CD4-positive, CD25-positive, alpha-beta regulatory T cell (primary cell): ENCODE measurements at regions not wholly inside any gene's neighbourhood (a gene's known extent, or its start where the extent isn't known, plus 50 kb on each side); places are given as distances from the start of the nearest gene placed in this dataset.

Experiments used
- ATAC-seq, 2 donors: fragments of 150-1000 bp; cut with Tn5 transposase; one replicate each; pipeline ENCODE4 v1.10.0; 2021; ENCODE audit warnings: low read depth in 2 of 2, moderate number of reproducible peaks in 2 of 2, moderate library complexity in 1 of 2
- DNase-seq, 3 donors: peaks; one replicate each; pipeline versions ENCODE4 v3.0.0 to v3.0.0-alpha.2; 2012 to 2022; ENCODE audit warnings: mixed read lengths in 1 of 3
- H3K27ac ChIP-seq: one replicate; pipeline ENCODE4 v1.7.0; 2013; ENCODE audit warnings: mild to moderate bottlenecking, low read length; ENCODE audit not compliant: insufficient read depth, poor library complexity, severe bottlenecking
- H3K27me3 ChIP-seq: one replicate; pipeline ENCODE4 v1.7.0; 2013; ENCODE audit warnings: low read length; ENCODE audit not compliant: control insufficient read depth, insufficient read depth
- H3K36me3 ChIP-seq: one replicate; pipeline ENCODE4 v1.7.0; 2013; ENCODE audit warnings: mild to moderate bottlenecking, low read length, moderate library complexity; ENCODE audit not compliant: control insufficient read depth, insufficient read depth
- H3K4me1 ChIP-seq: 2 replicates; pipeline ENCODE4 v1.7.0; 2013; ENCODE audit warnings: mild to moderate bottlenecking, low read length; ENCODE audit not compliant: insufficient read depth, control insufficient read depth, poor library complexity, severe bottlenecking
- H3K4me3 ChIP-seq: one replicate; pipeline ENCODE4 v1.7.0; 2013; ENCODE audit warnings: low read depth, mild to moderate bottlenecking, low read length, moderate library complexity
- H3K9me3 ChIP-seq, 2 experiments: 1 replicate in 1 of 2; 2 replicates in 1 of 2; pipeline ENCODE4 v1.7.0; 2013; ENCODE audit warnings: low read length in 2 of 2, mild to moderate bottlenecking in 1 of 2, moderate library complexity in 1 of 2; ENCODE audit not compliant: control insufficient read depth in 2 of 2
- H3K27ac Mint-ChIP-seq, 3 donors: one replicate each; pipeline ENCODE4 v1.8.0; 2020 to 2022; ENCODE audit warnings: mild to moderate bottlenecking in 3 of 3, mixed read lengths in 3 of 3, moderate library complexity in 2 of 3
- H3K27me3 Mint-ChIP-seq: one replicate; pipeline ENCODE4 v1.8.0; 2022; ENCODE audit warnings: mild to moderate bottlenecking, mixed read lengths
- H3K36me3 Mint-ChIP-seq: one replicate; pipeline ENCODE4 v1.8.0; 2020; ENCODE audit warnings: mixed read lengths
- H3K4me1 Mint-ChIP-seq, 4 donors: one replicate each; pipeline ENCODE4 v1.8.0; 2020 to 2022; ENCODE audit warnings: mixed read lengths in 4 of 4, mild to moderate bottlenecking in 1 of 4
- H3K4me3 Mint-ChIP-seq, 4 donors: one replicate each; pipeline ENCODE4 v1.8.0; 2020 to 2022; ENCODE audit warnings: mild to moderate bottlenecking in 4 of 4, mixed read lengths in 4 of 4, moderate library complexity in 3 of 4
- H3K9me3 Mint-ChIP-seq, 7 donors: one replicate each; pipeline ENCODE4 v1.8.0; 2020 to 2022; ENCODE audit warnings: mixed read lengths in 7 of 7, mild to moderate bottlenecking in 3 of 7, moderate library complexity in 2 of 7

DNA sequence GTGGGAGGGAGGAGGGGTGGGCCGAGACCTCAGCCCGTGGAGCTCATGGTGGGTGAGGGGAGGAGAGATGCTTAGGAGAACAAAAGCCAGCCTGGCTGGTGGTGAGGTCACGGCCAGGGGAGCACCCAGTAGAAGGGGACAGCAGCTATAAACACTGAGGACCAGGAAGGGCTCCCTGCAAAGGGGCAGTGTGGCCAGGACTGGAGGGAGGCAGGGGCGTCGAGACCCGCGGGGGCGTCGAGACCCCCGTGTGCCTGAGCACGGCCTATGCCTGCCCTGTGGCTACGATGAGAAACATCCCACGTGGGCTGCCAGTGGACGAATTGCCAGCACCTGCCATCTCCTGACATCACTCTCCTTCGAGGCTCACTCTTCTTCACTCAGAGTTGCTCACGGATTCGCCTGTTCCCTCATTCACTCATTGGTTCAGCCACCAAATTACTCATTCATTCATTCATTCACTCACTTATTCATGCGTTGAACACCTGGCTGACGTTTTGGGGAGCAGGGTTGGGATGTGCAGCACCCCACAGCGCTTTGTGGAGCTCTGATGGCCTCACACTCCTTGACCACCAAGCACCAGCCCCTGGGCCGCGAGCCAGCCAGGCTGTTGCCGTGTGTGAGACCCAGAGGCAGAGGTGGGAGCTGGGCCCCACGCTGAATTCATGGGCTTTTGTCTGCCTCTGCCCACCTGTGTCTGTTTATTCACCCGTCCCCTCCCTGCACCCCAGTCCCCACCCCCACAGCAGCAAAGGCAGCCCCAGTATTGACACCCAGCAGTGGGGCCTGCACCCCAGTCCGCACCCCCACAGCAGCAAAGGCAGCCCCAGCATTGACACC, 61.2 kb upstream of the BHLHE23 start:
- Histone ChIP-seq H3K4me3 (no peak overlapping the region), H3K27ac (no peak overlapping the region), H3K4me1 (no peaks in the 10 kb centered on the region), H3K36me3 (no peaks in the 10 kb centered on the region), H3K27me3 (peaks cover 5% of the 10 kb centered on the region), H3K9me3 (no peaks in the 10 kb centered on the region)
- Mint-ChIP-seq H3K4me1 (peaks cover 0 to 17% (median 1%) of the 10 kb centered on the region in 4 donors), H3K4me3 (no peak overlapping the region), H3K36me3 (no peaks in the 10 kb centered on the region), H3K27me3 (peaks cover 17% of the 10 kb centered on the region), H3K9me3 (peaks cover 0 to 2% (median 0%) of the 10 kb centered on the region in 7 donors), H3K27ac (no peak overlapping the region)
- DNase-seq (no peak), ATAC-seq (no peak)

DNA sequence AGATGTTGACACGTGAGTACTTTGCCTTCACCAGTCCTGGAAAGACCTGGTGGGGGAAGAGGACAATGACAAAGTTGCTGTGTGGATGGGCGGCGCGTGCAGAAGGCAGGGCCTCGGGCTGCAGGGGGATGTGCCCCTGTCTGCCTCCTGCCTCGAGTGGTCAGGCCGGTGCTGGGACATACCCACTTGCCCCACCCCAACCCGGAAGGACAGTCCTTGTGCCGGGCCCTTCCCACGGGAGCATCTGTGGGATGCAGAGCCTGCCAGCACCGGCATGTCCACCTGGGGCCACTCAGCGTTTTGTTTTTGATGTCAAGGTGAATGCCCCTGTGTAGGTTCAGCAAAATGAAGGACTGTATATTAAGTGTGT, 60.5 kb upstream of the BHLHE23 start:
- H3K9me3 ChIP-seq: no peaks in the 10 kb centered on the region
- no peak overlapping the region for H3K27ac ChIP-seq
- peaks cover 5% of the 10 kb centered on the region for H3K27me3 ChIP-seq
- Mint-ChIP-seq H3K36me3 (no peaks in the 10 kb centered on the region), H3K27me3 (peaks cover 14% of the 10 kb centered on the region), H3K9me3 (peaks cover 0 to 2% (median 0%) of the 10 kb centered on the region in 7 donors), H3K4me1 (peaks cover 0 to 12% (median 0%) of the 10 kb centered on the region in 4 donors), H3K4me3 (no peak overlapping the region), H3K27ac (no peak overlapping the region)
- H3K4me1 ChIP-seq: no peaks in the 10 kb centered on the region
- H3K36me3 ChIP-seq: no peaks in the 10 kb centered on the region
- no peak overlapping the region for H3K4me3 ChIP-seq
- ATAC-seq (no peak), DNase-seq (no peak)

DNA sequence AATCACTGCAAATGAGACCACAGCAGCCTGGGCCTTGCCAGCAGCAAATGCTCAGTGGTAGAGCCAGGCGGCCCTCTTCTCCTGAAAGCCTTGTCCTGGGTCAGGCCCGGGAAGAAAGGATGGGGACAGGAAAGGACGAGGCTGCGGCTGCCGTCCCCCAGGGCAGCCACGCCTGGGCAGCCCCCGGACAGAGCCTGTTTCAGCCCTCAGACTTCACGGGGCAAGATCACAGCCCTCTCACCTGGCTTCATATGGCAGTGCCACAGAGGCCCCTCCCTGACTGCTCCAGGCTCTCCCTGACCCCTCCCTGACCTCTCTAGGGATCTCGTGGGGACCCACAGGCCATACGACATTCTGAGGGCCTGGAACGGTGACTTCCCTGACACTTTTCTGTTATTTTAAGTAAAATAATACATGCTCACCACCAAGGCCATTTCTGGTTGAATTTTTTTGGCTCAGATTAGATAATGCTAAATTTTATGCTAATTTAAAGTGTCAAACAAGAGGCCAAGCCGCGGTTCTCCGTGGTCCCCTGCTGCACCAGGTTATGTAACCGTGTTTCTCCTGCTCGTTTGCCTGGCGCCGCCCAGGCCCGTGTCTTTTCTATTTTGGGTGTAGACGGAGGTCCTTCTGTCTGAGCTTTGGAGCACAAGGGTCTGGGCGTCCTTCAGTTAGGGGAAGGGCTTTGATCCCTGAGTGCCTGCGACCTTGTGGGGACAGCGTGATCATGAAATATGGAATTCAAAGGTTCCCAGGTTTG, 59.9 kb upstream of the BHLHE23 start:
- peaks cover 0 to 1% of the 10 kb centered on the region in 2 experiments for H3K9me3 ChIP-seq
- H3K4me3 Mint-ChIP-seq: no peak overlapping the region
- H3K27ac Mint-ChIP-seq: no peak overlapping the region
- no peak overlapping the region for H3K27ac ChIP-seq
- no peak for DNase-seq
- no peaks in the 10 kb centered on the region for H3K36me3 Mint-ChIP-seq
- H3K4me1 ChIP-seq: no peaks in the 10 kb centered on the region
- no peak overlapping the region for H3K4me3 ChIP-seq
- peaks cover 0 to 2% (median 0%) of the 10 kb centered on the region in 7 donors for H3K9me3 Mint-ChIP-seq
- H3K27me3 ChIP-seq: peaks cover 5% of the 10 kb centered on the region
- no peaks in the 10 kb centered on the region for H3K36me3 ChIP-seq
- peaks cover 0 to 12% (median 0%) of the 10 kb centered on the region in 4 donors for H3K4me1 Mint-ChIP-seq
- ATAC-seq: no peak
- H3K27me3 Mint-ChIP-seq: peaks cover 14% of the 10 kb centered on the region

DNA sequence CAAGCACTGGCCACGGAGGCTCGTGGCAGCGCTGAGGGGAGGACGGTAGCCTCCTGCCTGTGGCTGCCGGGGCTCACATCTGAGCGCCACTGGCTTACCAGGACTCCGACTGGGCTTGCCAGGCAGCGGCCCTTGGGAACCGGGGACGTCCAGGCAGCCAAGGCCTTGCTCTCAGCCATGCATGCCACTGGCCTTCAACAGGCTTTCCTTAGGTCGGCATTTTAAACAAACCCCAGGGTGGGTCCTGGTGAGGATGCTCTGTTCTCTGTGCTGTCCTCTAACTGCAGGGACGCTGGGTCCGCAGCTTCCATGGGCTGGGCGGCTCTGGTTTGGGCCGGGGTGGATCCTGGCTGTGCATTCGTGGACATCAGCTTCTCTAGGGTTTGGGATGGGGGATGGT, 59.1 kb upstream of the BHLHE23 start:
- Histone ChIP-seq H3K27ac (no peak overlapping the region), H3K27me3 (peaks cover 3% of the 10 kb centered on the region), H3K4me3 (no peak overlapping the region), H3K36me3 (no peaks in the 10 kb centered on the region), H3K4me1 (no peaks in the 10 kb centered on the region), H3K9me3 (peaks cover 0 to 3% of the 10 kb centered on the region in 2 experiments)
- H3K4me1 Mint-ChIP-seq: peaks cover 0 to 5% (median 0%) of the 10 kb centered on the region in 4 donors
- H3K27ac Mint-ChIP-seq: no peak overlapping the region
- no peak for DNase-seq
- peaks cover 0 to 2% (median 0%) of the 10 kb centered on the region in 7 donors for H3K9me3 Mint-ChIP-seq
- peaks cover 7% of the 10 kb centered on the region for H3K27me3 Mint-ChIP-seq
- no peaks in the 10 kb centered on the region for H3K36me3 Mint-ChIP-seq
- H3K4me3 Mint-ChIP-seq: no peak overlapping the region
- no peak for ATAC-seq

DNA sequence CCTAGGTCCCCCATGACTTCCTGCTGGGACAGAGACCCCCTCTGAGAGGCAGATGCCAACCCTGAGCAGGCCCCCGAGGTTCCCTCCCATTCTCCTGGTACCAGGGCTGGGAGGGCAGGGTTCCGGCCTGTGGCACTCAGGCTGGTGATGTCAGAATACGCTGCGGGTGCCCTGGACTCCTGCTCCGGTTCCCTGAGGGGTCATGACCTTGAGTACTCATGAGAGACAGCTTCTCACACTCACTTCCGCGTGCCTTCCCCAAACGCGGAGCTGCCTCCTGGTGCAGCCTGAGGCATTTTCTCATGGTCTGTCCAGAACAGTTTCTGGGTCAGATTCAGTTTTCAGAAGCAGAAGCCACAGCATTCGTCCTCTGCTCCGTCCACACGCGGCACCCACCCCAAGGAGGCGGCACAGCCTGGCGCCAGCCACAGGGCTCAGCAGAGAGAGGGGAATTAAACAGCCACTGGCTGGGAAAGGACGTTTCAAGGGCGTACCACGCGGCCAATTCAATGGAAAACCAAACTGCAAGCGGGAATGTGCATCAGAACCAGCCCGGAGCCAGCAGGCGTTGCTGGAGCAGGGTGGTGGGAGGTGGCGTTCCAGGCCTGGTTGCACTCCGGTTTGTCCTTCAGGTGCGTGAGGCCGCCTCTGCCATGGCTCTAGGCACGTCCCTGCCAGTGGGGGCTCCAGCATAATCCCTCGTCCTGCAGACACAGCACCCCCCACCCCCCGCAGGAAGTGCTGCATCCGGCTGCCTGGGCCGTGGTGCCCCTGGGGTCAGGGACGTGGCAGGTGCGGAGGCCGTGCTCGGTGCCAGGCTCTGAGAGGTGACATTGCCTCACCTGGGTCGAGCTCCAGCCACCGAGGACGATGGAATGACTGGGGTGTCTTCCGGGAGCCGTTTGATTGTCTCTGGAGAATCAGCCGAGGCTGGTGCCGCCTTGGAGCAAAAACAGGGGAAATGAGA, 58.3 kb upstream of the BHLHE23 start:
- peaks cover 0 to 3% of the 10 kb centered on the region in 2 experiments for H3K9me3 ChIP-seq
- H3K27ac Mint-ChIP-seq: no peak overlapping the region
- DNase-seq (no peak), ATAC-seq (no peak)
- no peak overlapping the region for H3K4me3 ChIP-seq
- H3K4me1 Mint-ChIP-seq: peaks cover 0 to 2% (median 0%) of the 10 kb centered on the region in 4 donors
- H3K27me3 ChIP-seq: no peaks in the 10 kb centered on the region
- H3K9me3 Mint-ChIP-seq: peaks cover 0 to 2% (median 0%) of the 10 kb centered on the region in 7 donors
- no peaks in the 10 kb centered on the region for H3K36me3 Mint-ChIP-seq
- no peaks in the 10 kb centered on the region for H3K27me3 Mint-ChIP-seq
- H3K4me1 ChIP-seq: no peaks in the 10 kb centered on the region
- H3K36me3 ChIP-seq: no peaks in the 10 kb centered on the region
- H3K4me3 Mint-ChIP-seq: no peak overlapping the region
- H3K27ac ChIP-seq: no peak overlapping the region

DNA sequence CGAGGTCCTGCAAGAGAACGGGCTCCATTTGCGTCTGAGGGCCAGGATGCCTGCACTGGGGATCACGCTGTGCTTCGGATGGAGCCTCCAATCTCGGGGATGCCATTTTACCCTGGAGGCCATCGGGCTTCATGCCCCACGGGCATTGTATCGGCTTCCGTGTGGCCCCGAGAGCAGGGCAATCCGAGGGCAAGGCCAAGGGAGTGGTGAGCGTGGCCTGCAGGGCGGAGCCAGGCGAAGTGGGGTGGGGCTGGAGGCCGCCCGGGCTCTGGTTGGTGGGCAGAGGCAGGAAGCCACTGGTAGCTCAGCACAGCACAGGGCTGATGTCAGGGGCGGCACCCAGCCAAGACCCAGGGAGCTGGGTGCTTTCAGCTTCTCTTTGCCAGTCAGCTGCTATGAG, 57.5 kb upstream of the BHLHE23 start:
- no peaks in the 10 kb centered on the region for H3K36me3 ChIP-seq
- H3K27ac ChIP-seq: no peak overlapping the region
- Mint-ChIP-seq H3K4me1 (peaks cover 0 to 2% (median 0%) of the 10 kb centered on the region in 4 donors), H3K9me3 (peaks cover 0 to under 1% (median 0%) of the 10 kb centered on the region in 7 donors), H3K27ac (no peak overlapping the region), H3K36me3 (no peaks in the 10 kb centered on the region), H3K4me3 (no peak overlapping the region), H3K27me3 (no peaks in the 10 kb centered on the region)
- ATAC-seq (no peak), DNase-seq (no peak)
- no peaks in the 10 kb centered on the region for H3K4me1 ChIP-seq
- peaks cover 0 to 3% of the 10 kb centered on the region in 2 experiments for H3K9me3 ChIP-seq
- no peaks in the 10 kb centered on the region for H3K27me3 ChIP-seq
- H3K4me3 ChIP-seq: no peak overlapping the region
